ENCODE measurements at regions not wholly inside any gene's neighbourhood (a gene's known extent, or its start where the extent isn't known, plus 50 kb on each side); places are given as distances from the start of the nearest gene placed in this dataset.

DNA sequence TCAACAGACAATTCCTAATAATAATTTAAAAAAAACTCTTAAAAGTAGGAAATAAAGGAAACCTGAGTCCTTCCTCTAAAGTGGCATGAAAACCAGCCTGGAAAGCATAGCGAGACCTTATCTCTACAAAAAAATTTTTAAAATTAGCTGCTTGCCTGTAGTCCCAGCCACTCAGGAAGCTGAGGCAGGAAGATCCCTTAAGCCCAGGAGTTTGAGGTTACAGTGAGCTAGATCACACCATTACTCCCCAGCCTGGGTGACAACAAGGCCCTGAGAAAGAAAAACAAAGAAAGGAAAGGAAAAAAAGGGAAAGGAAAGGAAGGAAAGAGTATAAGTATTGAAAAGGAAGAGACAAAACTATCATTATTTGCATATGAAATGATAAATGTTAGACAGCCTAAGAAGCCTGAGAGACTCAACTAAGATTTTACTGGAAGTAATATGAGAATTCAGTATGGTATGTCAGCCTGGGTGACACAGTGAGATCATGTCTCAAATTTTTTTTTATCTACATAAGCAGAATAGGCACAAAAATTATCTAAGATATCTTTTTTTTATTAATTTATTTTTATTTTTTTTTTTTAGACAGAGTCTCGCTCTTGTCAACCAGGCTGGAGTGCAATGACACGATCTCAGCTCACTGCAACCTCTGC, 113.0 kb downstream of the GOSR1 start:
- TF ChIP-seq EP300 (IDR thresholded peaks at IDR 0.05; ENCODE audit: low read length), result no peak
- TF ChIP-seq, protein P1, sequence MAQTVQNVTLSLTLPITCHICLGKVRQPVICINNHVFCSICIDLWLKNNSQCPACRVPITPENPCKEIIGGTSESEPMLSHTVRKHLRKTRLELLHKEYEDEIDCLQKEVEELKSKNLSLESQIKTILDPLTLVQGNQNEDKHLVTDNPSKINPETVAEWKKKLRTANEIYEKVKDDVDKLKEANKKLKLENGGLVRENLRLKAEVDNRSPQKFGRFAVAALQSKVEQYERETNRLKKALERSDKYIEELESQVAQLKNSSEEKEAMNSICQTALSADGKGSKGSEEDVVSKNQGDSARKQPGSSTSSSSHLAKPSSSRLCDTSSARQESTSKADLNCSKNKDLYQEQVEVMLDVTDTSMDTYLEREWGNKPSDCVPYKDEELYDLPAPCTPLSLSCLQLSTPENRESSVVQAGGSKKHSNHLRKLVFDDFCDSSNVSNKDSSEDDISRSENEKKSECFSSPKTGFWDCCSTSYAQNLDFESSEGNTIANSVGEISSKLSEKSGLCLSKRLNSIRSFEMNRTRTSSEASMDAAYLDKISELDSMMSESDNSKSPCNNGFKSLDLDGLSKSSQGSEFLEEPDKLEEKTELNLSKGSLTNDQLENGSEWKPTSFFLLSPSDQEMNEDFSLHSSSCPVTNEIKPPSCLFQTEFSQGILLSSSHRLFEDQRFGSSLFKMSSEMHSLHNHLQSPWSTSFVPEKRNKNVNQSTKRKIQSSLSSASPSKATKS (CRISPR knock-in tag; IDR thresholded peaks at IDR 0.05), result no peak
- TF ChIP-seq, protein P2, sequence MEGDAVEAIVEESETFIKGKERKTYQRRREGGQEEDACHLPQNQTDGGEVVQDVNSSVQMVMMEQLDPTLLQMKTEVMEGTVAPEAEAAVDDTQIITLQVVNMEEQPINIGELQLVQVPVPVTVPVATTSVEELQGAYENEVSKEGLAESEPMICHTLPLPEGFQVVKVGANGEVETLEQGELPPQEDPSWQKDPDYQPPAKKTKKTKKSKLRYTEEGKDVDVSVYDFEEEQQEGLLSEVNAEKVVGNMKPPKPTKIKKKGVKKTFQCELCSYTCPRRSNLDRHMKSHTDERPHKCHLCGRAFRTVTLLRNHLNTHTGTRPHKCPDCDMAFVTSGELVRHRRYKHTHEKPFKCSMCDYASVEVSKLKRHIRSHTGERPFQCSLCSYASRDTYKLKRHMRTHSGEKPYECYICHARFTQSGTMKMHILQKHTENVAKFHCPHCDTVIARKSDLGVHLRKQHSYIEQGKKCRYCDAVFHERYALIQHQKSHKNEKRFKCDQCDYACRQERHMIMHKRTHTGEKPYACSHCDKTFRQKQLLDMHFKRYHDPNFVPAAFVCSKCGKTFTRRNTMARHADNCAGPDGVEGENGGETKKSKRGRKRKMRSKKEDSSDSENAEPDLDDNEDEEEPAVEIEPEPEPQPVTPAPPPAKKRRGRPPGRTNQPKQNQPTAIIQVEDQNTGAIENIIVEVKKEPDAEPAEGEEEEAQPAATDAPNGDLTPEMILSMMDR (IDR thresholded peaks at IDR 0.05 in 2 of 3, conservative IDR thresholded peaks at IDR 0.05 in 1 of 3; ENCODE audit: insufficient read depth in 2 of 3, low read depth in 1 of 3, low read length in 3 of 3), result no peak
